ENCODE measurements at regions not wholly inside any gene's neighbourhood (a gene's known extent, or its start where the extent isn't known, plus 50 kb on each side); places are given as distances from the start of the nearest gene placed in this dataset.

DNA sequence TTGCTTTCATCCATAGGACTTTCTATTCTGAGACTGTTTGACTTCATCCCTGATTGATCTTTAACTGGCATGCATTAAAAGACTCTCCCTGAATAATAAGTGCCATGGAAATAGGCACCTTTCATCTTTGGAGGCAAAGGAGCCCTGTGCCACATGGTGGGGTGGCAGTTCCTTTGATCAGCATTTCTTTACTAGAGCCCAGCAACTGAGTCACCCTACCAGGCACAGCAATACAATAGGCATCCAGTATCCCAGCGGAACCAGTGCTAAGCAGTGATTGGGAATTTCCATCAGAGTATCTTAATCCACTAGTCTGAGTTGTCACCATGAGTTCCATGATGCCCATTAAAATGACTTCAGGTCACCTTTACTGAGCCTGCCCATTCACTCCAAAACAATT lies 476.1 kb upstream of the MPDZ start:
- DNase-seq (ENCODE audit: low spot score) = no peak

DNA sequence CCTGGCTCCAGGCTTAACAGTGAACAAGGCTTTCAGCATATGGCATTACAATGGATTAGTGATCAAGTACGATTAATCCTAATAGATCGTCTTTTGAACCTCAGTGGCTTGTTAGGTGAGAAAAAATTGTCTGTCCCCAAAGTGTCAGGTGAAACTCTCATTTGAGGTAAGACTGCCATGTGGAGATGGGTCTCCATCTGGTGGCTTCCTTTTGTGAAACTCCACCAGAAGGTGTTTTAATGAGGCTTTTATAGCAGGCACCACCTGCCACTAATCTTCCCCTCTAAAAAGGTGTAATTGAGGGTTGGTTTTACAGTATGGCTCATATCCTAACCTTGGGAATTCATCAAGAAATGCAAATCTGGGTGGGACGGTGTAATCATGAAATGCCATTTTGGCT lies 471.1 kb upstream of the MPDZ start:
- no peak for DNase-seq (ENCODE audit: low spot score)

DNA sequence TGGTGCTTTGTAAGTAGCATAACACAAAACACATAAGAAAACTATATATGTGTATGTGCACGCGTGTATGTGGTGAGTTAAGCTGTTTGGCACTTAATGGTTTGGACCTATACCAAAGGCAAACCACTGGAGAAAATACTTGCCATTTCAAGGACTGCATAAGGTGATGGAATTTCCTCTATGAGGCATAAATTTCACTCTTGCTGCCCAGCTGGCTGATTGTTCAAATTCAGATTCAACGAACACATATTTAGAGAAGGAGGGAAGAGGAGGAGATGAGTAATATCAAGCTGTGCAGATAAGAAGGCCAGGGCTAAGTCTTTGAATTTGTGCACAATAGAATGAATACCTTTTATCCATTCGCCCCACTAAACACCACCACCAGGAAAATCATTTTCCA lies 470.6 kb upstream of the MPDZ start:
- DNase-seq (ENCODE audit: low spot score) = peak; percentile 20

DNA sequence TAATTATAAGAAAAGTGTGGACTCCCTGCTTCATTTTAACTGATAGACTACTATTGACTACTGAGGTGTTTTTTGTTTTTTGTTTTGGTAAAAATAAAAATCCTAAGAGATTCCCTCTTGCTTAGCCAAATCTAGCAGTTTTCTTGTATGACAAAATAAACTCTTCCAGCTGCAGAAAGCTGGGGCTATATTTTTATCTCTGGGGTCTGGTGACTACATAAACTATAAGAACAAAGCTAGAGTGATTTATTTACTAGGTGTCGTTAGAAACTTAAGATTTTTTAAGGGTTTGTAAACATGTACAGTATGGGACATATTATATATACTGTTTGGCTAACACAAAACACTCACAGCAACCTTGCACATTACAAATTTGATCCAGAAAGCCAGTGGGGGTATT lies 467.4 kb upstream of the MPDZ start:
- no peak for DNase-seq (ENCODE audit: low spot score)

DNA sequence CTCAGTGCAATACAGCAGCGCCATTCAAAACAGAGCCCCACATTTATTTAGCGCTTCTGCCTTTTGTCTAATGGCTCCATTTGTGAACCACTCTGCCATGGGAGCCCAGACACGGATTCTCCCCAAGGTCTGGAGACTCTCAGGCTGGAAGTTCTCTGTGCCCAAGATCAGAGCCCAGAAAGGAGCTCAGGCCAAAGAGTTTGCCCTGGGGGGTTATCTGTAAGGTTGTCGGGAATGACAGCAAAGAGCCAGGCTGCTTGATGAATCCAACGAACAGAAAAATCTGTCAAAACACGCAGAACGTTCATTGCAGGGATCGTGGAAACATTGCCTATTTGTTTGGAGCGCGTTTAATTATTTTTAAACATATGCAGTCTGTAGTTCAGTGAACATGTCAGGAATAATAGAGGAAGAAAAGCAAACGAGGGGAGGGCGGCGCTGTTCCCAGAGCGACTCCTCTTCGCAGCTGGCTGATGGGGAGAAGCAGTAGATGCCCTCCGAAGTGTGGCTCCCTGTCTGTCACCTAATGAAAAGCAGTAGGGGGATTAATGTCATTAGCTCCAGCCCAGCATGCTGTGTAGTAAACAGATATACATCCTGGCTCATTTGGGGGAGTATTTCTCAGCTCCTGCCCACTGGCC lies 464.9 kb upstream of the MPDZ start:
- DNase-seq (ENCODE audit: low spot score) = no peak

DNA sequence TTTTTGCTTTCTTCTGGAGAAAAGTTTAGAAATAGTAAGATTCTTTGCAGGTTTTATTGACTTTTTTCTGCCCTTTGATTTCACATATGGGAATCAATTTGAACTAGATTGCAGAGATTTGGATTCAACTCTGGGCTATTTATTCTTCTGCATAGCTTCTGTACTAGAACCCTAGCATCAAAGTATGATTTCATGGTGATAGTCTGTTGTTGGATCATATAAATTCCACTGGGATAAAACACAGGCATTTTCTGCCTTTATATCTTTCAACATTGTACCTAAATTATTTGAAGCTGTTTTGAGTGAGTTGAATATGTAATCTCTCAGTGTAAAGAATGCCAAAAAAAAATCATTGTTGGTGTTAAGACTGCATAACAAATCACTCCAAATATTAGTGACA lies 458.4 kb upstream of the MPDZ start:
- no peak for DNase-seq (ENCODE audit: low spot score)

DNA sequence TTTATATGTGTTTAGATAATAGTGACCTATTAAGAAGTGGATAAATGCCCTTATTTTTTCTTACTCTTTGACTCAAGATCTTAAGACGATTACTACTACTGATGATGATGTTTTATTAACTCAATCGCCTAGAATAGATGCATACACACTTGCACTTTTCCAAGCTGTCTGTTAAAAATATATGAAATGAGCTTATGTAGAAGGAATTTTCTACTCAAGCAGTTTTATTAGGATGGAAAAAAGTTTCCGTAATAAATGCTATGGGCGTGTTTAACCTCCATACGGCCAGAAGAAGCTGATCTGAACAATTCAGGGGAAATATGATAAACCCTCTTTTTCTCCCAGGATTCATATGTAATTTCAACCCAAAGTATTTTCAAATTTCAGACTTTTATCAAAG lies 455.7 kb upstream of the MPDZ start:
- no peak for DNase-seq (ENCODE audit: low spot score)

DNA sequence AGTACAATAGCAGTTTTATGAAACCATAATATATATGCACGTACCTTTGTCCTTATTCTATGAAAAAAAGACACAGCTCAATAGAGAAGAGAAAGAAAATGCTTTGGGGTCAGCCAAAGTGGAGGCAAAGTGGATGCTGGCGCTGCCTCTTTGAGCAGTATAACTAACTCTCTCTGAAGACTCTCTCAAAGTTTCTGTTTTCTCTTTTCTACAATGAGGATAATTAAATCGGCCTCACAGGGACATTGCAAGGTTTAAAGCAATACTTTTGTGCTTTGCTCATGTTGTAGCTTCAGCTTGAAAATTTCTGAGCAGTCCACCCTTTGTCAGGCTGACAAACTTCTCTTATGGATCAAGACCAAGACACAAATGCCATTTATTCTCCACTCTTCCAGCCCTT lies 455.1 kb upstream of the MPDZ start:
- DNase-seq (ENCODE audit: low spot score) = no peak

DNA sequence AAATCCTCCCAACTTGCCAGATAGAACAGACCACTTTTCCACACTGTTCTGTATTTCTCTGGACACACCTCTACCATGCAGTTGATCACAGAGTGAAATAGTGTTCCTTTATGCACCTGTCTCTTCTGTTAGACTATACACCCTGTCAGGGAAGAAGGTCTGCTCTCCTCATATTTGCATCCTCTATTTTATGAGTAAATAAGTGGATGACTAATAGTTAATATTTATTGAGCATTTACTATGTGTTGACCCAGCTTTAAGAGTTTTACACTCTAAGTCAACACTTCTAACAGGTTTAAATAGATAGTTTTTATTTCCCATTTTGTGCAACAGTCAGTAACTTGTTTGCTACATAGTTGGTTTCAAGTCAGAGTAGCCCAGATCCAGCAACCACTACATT lies 452.8 kb upstream of the MPDZ start:
- DNase-seq (ENCODE audit: low spot score) = no peak

DNA sequence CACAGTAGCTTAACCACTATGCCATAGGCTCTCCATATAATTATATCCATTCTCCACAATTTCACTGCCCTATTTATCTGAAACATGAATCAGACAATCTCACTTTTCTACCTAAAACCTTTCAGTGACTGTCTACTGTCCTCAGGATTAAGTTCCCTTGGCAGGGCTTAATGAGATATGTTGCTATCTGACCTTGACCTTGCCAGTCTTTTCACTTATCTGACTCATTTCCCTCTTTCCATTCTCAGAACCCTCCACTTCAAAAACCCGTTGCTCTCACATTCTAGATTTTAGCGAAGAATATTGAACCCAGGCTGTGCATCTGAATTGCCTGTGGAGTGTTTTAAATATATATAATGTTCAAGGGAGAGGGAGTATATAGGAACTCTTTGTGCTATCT lies 452.1 kb upstream of the MPDZ start:
- no peak for DNase-seq (ENCODE audit: low spot score)

DNA sequence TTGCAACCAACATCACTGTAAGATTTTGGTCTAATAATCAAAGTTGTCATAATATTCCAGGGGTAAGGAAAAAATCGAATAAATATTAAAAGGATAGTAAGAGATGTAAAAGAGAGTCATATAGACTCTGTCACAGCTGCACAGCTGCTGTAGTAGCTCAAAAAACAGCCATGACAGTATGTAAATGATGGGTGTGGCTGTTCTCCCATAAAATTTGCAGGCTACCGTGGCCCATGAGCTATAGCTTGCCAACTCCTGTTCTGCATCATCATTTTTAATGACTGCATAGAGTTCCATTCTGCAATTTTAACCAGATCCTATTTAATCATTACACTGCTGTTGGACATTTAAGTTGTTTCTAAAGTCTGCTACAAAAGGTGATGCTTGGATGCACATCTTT lies 450.5 kb upstream of the MPDZ start:
- no peak for DNase-seq (ENCODE audit: low spot score)

DNA sequence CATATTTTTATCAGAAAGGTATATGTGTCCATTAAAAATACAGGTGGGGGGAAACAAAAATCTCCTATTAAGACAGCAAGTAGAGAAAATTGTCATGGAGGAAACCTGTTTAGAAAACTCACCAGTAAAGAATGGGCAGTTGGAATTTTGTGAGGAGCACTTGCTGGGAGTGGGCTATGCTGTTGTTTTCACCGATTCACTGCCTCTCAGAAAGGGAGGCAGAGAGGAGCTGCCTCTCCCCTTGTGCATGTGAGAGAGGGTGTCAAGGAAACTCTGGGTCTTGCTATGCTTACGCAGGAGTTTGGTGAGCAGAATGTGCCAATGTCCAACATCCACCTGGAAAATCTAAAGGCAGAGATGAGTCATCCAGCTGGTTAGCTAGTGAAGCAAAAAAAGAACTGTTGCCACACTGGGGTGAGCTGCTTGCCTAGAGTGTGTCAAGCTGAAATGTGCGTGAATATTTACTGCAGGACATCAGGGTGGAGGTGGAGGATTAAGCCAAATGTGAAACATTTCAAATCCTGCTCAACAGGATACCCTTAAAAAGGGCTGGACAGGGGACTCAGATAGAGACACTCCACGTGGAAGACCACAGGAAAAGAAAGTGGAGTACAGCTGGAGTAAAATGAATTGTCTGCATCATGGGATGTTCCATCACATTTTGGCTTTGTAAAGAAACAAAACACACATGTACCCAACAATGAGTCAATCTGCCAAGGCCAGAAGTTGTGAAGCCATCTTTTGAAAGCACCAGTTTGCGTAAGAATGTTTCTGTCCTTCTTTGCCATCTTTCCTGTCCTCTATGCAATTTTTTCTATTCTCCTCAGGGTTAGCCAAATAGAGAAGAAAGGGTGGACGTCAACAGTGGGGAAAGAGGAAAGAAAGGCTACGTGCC lies 449.7 kb upstream of the MPDZ start:
- DNase-seq (ENCODE audit: low spot score) = no peak

DNA sequence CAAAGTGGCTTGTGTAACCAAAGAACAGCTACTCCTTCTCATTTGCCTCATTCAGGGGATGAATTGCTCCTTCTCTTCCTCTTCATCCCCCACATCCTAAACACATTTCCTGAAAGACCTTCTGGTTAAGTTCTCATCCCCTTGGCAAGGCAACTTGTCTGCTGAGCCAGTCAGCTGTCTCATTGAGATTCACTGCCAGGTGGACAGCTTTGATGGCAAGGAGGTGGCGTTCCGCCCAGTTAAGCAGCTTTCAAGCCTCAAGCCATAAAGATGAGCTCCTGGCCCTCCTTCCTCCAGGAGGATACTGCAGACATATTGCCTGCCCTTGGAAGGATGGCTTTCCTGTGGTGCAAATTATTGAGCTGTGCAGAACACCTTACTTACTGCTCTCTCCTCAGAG lies 448.6 kb upstream of the MPDZ start:
- no peak for DNase-seq (ENCODE audit: low spot score)

DNA sequence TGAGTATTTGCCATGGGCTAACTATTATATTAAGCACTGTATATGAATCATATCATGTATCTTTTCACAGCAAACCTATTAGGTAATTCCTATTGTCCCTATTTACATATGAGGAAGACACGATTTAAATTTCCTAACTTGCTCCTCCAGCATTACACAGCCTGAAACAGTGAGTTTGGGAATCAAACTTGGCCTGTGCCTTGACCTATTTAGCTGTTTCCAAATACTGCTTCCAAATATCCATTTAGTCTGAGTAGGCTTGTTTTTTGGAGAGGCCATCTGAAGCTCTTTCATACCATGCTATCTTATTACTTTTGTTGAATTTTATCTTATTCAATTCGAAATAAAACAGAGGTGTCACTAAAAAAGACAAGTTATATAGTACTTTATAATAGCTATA lies 447.3 kb upstream of the MPDZ start:
- DNase-seq (ENCODE audit: low spot score) = no peak

DNA sequence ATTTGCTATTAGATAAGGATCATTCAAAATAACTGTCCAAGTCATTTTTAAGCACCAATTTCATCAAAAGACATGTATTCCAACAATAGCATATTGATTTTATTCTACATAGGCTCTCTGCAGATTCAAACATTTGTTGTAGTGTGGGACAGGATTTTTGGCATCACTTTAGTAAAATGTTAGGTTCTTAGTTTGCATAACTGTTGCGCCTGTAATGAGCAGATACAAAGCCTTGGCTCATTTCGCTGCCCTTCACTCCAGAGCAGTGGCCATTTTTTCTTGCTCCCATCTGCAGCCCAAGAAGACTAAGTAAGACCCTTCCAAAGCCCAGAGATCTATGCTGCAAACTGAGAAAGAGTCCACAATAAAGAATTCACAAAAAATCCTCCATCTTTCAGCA lies 446.0 kb upstream of the MPDZ start:
- DNase-seq (ENCODE audit: low spot score) = no peak

DNA sequence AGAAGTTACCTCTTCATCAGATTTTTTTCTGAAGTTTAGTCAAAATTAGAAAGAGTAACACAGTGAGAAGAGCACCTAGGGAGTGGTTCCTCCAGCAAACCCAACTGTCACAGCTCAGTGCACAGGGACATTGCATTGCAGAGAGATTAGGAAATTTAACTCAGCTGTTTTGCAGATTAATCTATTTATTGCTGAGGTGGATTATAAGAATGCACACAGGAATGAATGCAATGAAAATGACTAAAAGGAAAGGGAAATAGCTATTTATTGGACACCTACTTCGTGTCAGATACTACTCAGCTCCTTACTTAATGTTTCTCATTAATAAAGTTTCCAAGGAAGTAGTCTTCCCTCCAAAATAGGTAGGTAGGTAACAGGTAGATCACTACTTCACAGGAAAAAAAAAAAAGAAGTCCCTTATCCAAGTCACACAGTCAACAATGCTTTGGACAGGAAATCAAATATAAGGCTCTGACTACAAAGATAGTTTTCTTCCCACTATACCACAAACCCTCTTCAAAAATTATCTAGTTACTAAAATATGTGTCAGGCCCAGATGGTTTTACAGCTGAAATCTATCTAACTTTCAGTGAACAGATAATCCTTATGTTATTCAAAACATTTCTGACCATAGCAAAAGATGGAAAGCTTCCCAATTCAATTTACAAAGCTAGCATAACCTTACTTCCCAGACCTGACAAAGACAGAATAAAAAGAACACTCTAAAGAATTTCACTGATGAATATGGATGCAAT lies 442.2 kb upstream of the MPDZ start:
- DNase-seq (ENCODE audit: low spot score) = no peak

DNA sequence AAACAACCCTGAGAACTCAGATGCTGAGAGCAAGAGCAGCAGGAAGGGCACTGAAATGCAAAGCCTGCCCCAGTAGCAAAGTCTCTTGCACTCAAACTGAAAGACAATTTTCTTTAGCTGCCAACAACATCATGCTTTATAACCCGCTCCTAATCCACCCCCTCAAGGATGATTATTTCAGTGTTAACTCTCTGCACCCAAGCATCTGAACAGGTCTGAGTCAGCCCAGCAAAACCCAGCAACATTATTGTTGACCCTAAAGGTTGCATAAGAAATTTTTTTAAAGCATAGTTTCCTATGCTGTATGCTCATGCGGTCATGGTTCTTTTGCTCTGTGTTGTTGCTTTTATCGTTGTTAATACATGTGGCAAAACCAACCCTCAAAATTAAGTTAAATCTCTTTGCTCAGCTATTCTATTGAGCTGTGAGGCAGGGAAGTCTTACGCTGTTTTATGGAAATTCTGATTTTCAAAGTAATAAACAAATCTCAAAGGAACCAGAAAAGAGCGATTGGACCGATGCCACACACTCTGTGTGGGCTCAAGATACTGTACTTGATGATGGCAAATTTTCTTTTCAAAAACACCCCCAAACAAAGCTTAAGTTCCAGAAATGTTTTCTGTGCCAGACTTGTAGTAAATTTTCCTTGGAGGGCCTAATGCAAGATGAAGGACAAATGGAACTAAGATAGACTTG lies 440.6 kb upstream of the MPDZ start:
- DNase-seq (ENCODE audit: low spot score) = peak; percentile 12

DNA sequence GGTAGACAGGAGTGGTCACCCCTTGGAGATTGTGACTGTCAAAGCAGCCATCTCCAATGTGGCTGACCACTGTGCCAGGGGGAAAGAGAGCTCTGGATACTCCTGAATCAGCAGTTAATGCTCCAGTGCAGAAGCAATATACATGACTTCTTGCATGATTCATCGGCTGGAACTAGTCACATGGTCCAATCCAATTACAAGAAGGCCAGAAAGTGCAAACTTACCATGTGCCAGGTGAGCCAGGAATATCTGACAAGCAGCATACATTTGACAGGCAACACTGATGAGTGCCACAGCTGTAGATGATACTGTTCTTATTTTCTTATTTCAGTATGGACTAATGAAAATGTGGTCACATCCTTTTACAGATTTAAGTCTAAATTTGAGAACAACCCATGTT lies 440.0 kb upstream of the MPDZ start:
- no peak for DNase-seq (ENCODE audit: low spot score)

DNA sequence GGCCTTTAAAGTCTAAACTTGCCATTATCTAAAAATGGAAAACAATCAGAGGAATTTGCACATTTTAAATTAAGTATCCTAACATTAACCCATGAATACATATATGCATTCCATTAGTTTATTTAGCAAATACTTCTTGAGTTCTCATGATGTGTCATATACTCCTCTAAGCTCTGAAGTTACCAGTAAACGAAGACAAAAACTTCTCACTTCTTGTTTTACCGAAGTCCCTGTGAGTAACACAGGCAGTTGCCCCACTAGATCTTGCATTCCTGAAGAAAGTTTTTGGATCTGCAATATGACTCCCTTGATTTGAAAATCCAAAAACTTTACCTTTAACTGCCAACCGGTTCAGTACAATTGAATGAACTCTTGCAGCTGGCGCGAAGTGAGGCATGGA lies 439.0 kb upstream of the MPDZ start:
- no peak for DNase-seq (ENCODE audit: low spot score)

DNA sequence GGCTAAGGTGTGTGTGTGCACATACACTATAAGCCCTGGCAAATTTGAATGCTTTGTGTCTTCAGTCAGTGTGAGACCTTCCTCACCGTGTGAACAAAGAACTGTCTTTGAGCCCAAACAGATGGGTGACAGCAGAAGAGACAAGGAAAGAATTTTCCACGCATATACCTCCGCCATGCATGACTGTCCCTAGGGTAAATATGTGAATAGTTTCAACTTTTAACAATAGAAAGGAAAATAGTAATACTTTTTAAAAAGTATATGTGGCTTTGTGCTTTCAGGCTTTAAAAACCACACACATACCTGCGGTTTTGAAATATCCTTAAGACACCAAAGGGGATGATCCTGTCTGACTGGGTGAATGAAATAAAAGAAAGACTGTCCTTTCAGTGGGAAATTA lies 438.6 kb upstream of the MPDZ start:
- DNase-seq (ENCODE audit: low spot score) = no peak

DNA sequence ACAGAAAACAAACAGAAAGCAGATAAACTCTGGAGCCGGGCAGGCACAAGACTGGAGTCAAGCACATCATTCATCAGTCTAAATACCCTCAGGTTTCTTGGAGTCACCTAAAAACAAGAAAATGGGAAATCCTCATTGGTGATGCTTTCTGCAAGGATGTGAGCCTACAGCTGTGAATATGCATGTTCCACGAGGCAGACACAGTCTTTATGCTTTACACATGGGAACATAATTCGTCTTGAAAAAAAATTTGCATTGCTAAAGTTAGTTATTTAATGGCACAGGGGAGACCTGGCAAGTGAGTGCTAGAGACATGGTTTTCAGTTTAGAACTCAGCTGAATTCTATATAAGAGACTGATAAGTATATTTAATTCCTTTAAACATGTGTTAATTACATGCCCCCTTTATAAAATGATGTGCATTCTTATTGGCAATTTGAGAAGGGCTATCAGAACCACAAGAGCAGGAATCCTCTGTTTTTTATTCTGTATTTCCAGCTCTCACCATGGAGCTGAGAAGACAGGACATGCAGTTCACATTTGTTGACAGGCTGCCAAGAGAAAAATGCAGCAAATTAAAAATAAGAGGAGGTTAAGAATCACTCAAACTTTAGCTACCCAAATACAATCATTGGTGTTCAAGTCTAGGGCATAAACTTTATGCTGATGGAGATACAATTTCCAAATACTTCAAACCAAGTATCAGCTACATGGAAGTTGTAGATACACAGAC lies 438.0 kb upstream of the MPDZ start:
- no peak for DNase-seq (ENCODE audit: low spot score)
